ENCODE measurements at regions not wholly inside any gene's neighbourhood (a gene's known extent, or its start where the extent isn't known, plus 50 kb on each side); places are given as distances from the start of the nearest gene placed in this dataset.

DNA sequence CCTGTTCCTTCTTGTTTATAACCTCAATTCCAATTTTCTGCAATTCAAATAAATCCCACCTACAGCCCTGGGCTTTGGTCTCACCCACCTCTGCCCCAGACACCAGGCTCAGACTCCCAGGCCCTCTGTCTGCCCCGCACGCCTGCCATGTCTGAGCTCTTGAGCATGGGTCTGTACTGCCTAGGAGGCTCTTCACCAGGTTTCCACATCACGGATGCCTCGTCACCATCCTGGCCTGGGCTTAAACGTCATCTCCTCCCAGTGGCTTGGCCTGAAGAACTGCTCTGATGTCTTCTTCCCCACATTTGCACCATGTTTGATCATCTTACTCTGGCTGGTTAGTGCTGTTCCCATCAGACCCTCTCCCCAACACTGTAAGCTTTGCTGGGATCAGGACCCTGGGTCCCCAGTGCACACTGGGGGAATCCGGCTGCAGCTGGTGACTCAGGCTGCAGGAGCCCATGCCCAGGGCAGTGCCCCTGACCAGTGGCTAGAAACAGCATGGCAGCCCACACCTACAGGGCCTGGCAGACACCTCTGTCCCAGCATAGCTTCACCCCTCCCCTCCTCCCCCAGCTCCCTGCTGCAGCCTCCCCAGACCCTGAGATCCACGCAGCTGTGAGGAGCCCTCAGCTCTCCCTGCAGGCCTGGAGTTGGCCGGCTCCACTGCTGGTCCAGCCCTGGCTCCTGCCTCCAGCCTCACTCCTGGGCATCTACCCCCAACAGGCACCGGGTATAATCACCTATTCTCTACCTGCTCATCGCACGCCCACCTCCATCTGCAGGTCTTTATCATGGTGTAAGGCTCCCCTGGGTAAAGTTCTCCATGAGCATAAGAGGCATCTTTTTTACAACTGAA, 162.8 kb upstream of the NSMCE3 start:
- H3K4me1 Mint-ChIP-seq: peaks cover 20 to 26% of the 10 kb centered on the region in 2 experiments
- H2BK20ac ChIP-seq (ENCODE audit: low read depth, low read length, poor library complexity, severe bottlenecking): no peak overlapping the region
- H3K27ac Mint-ChIP-seq: peak overlapping the region in 2 of 3 experiments; percentile 31 to 71; a peak in 5 of 7 replicates
- H3K9me3 Mint-ChIP-seq: peaks cover 2 to 5% of the 10 kb centered on the region in 2 experiments; a peak in 2 of 5 replicates
- no peak overlapping the region for H3K4ac ChIP-seq (ENCODE audit: low read depth, low read length)
- H3K79me1 ChIP-seq (ENCODE audit: insufficient read depth, low read depth, low read length, poor library complexity, severe bottlenecking): no peaks in the 10 kb centered on the region
- H3K4me1 ChIP-seq (ENCODE audit: insufficient read depth, low read length): peaks cover 8% of the 10 kb centered on the region; the same call in 1 of the 2 replicates
- no peaks in the 10 kb centered on the region for H3K9me3 ChIP-seq (ENCODE audit: control insufficient read depth, low read depth, low read length)
- H3K4me2 ChIP-seq (ENCODE audit: insufficient read depth, insufficient read length, low read length): no peak overlapping the region
- H3K27me3 ChIP-seq (ENCODE audit: insufficient read depth, low read length): no peaks in the 10 kb centered on the region
- no peaks in the 10 kb centered on the region for H3K27me3 Mint-ChIP-seq (ENCODE audit: low read depth)
- no peak for TF ChIP-seq CTCF (conservative IDR thresholded peaks at IDR 0.05)
- H3K23me2 ChIP-seq (ENCODE audit: insufficient read length, low read depth, low read length, poor library complexity, severe bottlenecking): no peaks in the 10 kb centered on the region
- H3K18ac ChIP-seq (ENCODE audit: insufficient read length, low read depth, low read length): no peak overlapping the region
- H4K20me1 ChIP-seq (ENCODE audit: control insufficient read depth, insufficient read depth, insufficient read length): no peaks in the 10 kb centered on the region
- no peak for DNase-seq
- H2BK15ac ChIP-seq (ENCODE audit: low read depth, low read length): no peak overlapping the region
- no peak overlapping the region for H3K4me3 Mint-ChIP-seq
- no peak overlapping the region for H3K56ac ChIP-seq (ENCODE audit: insufficient read length, low read depth, low read length)
- H3K36me3 Mint-ChIP-seq (ENCODE audit: insufficient read depth in 1 of 3, low read depth in 3 of 3): peaks cover 0 to 2% (median 0%) of the 10 kb centered on the region in 3 experiments; a peak in 4 of 7 replicates
- H2BK5ac ChIP-seq (ENCODE audit: insufficient read length, low read length): no peak overlapping the region
- H3K79me2 ChIP-seq (ENCODE audit: insufficient read depth, low read length): no peaks in the 10 kb centered on the region
- no peak overlapping the region for H4K8ac ChIP-seq (replicated peaks; ENCODE audit: insufficient read length, low read depth, low read length)
- H3K14ac ChIP-seq (ENCODE audit: insufficient read depth, low read length): peak overlapping the region; percentile 67; the same call in 1 of the 2 replicates
- H3K27ac ChIP-seq (ENCODE audit: insufficient read length, low read depth, low read length): no peak overlapping the region
- no peak overlapping the region for H3T11ph ChIP-seq (ENCODE audit: low read length)
- no peak overlapping the region for H2AK5ac ChIP-seq (ENCODE audit: insufficient read length, low read length)
- H2BK12ac ChIP-seq (ENCODE audit: insufficient read length, low read depth, low read length): no peak overlapping the region
- H2AFZ ChIP-seq (ENCODE audit: low read length): no peak overlapping the region
- H3K9ac ChIP-seq (ENCODE audit: extremely low read depth, insufficient read length, low read length): no peak overlapping the region
- no peak overlapping the region for H4K91ac ChIP-seq (ENCODE audit: insufficient read length, low read depth, low read length)
- H4K5ac ChIP-seq (ENCODE audit: insufficient read length, low read depth, low read length): no peak overlapping the region
- no peak overlapping the region for H2BK120ac ChIP-seq (ENCODE audit: low read depth, low read length, poor library complexity, severe bottlenecking)
- WGBS (ENCODE audit: extremely low coverage, insufficient read length, low lambda C conversion rate): no CpG with 5 or more reads among the region's 11 CpGs
- H3K23ac ChIP-seq (ENCODE audit: insufficient read length, low read depth, low read length): no peak overlapping the region

Data from H9 (cell line).